ENCODE measurements at regions not wholly inside any gene's neighbourhood (a gene's known extent, or its start where the extent isn't known, plus 50 kb on each side); places are given as distances from the start of the nearest gene placed in this dataset.

GRCh38 chr11:92141725-92142124 is 82.9 kb upstream of the FAT3 start:
- TF ChIP-seq POLR2A (IDR thresholded peaks at IDR 0.05): no peak
- TF ChIP-seq CTCF (IDR thresholded peaks at IDR 0.05 in 4 of 5, conservative IDR thresholded peaks at IDR 0.05 in 1 of 5): no peak
